H1 (cell line): ENCODE measurements at regions not wholly inside any gene's neighbourhood (a gene's known extent, or its start where the extent isn't known, plus 50 kb on each side); places are given as distances from the start of the nearest gene placed in this dataset.

Source experiments
- CTCF ChIA-PET: fragments of 300-600 bp; sonication (Branson Sonifier 250); formaldehyde crosslinking; loops from one replicate; lab custom pipeline; 2021; ENCODE audit not compliant: partially characterized antibody; lab: Charles Lee
- POLR2A ChIA-PET: fragments of 300-600 bp; sonication (Branson Sonifier 250); formaldehyde crosslinking; loops from one replicate; lab custom pipeline; 2021; ENCODE audit warnings: inconsistent platforms; ENCODE audit not compliant: partially characterized antibody; lab: Charles Lee
- DNase-seq, 2 experiments: peaks; one replicate each; pipeline versions ENCODE4 v3.0.0 to v3.0.0-alpha.2; 2010 to 2022; ENCODE audit warnings: low spot score in 2 of 2, low read depth in 1 of 2, mixed read lengths in 1 of 2
- FAIRE-seq: peaks from 2 replicates; lab custom pipeline; 2011; peaks lifted over from hg19 to GRCh38; lab: Jason Lieb, UNC
- H2AFZ ChIP-seq: 2 replicates; pipeline ENCODE4 v1.8.1; 2012; ENCODE audit warnings: low read length, inconsistent platforms
- H2AK5ac ChIP-seq: 2 replicates; pipeline ENCODE4 v1.6.1; 2013; ENCODE audit warnings: low read depth, low read length
- H2BK120ac ChIP-seq: replicated peaks from 2 replicates; pipeline ENCODE3; 2013; ENCODE audit warnings: low read depth, low read length, inconsistent platforms
- H2BK12ac ChIP-seq: 2 replicates; pipeline ENCODE4 v1.6.1; 2013; ENCODE audit warnings: low read depth, low read length
- H2BK15ac ChIP-seq: 2 replicates; pipeline ENCODE4 v1.6.1; 2013; ENCODE audit warnings: low read length
- H2BK20ac ChIP-seq: 2 replicates; pipeline ENCODE4 v1.6.1; 2013; ENCODE audit warnings: low read length
- H2BK5ac ChIP-seq: 2 replicates; pipeline ENCODE4 v1.6.1; 2013; ENCODE audit warnings: low read depth, low read length
- H3K14ac ChIP-seq: 2 replicates; pipeline ENCODE4 v1.6.1; 2013; ENCODE audit warnings: inconsistent platforms; ENCODE audit not compliant: insufficient read length
- H3K18ac ChIP-seq: 2 replicates; pipeline ENCODE4 v1.6.1; 2013; ENCODE audit warnings: low read length; ENCODE audit errors: extremely low read depth
- H3K23ac ChIP-seq: 2 replicates; pipeline ENCODE4 v1.6.1; 2013; ENCODE audit warnings: inconsistent platforms; ENCODE audit not compliant: insufficient read length
- H3K23me2 ChIP-seq: 2 replicates; pipeline ENCODE4 v1.6.1; 2013; ENCODE audit warnings: low read depth, low read length
- H3K27ac ChIP-seq: 2 replicates; pipeline ENCODE4 v1.6.1; 2011; ENCODE audit warnings: low read depth, low read length, inconsistent platforms
- H3K27me3 ChIP-seq, 4 experiments: replicated peaks in 1 of 4; 1 replicate in 1 of 4; 2 replicates in 3 of 4; pipeline versions ENCODE4 v1.6.1 to v1.8.1; 2011 to 2013; ENCODE audit warnings: low read length in 3 of 4, mild to moderate bottlenecking in 3 of 4, inconsistent platforms in 2 of 4, mixed read lengths in 2 of 4, moderate library complexity in 1 of 4; ENCODE audit not compliant: control insufficient read depth in 3 of 4, insufficient read depth in 3 of 4; ENCODE audit errors: extremely low read depth in 1 of 4
- H3K36me3 ChIP-seq, 4 experiments: 2 replicates each; pipeline versions ENCODE4 v1.6.1 to v1.8.1; 2011 to 2013; ENCODE audit warnings: mild to moderate bottlenecking in 4 of 4, low read length in 3 of 4, moderate library complexity in 2 of 4, control low read depth in 1 of 4, inconsistent platforms in 1 of 4; ENCODE audit not compliant: insufficient read depth in 4 of 4, control insufficient read depth in 2 of 4
- H3K4ac ChIP-seq: replicated peaks from 2 replicates; pipeline ENCODE3; 2013; ENCODE audit warnings: low read length, low read depth, mixed read lengths, inconsistent platforms; ENCODE audit not compliant: insufficient read length
- H3K4me1 ChIP-seq, 4 experiments: replicated peaks in 1 of 4; 1 replicate in 1 of 4; 2 replicates in 3 of 4; pipeline versions ENCODE4 v1.6.1 to v1.8.1; 2011 to 2013; ENCODE audit warnings: low read length in 3 of 4, inconsistent platforms in 2 of 4, mixed read lengths in 1 of 4; ENCODE audit not compliant: insufficient read depth in 4 of 4, control insufficient read depth in 3 of 4
- H3K4me2 ChIP-seq, 2 experiments: 2 replicates each; pipeline versions ENCODE4 v1.6.1 to v1.8.1; 2011 to 2013; ENCODE audit warnings: low read depth in 2 of 2, low read length in 2 of 2, control low read depth in 1 of 2, inconsistent platforms in 1 of 2, mild to moderate bottlenecking in 1 of 2; ENCODE audit not compliant: insufficient read depth in 1 of 2
- H3K4me3 ChIP-seq, 4 experiments: fragments of 200-600, 300-600 bp in 1 of 4; sonication (generic), shearing (Covaris generic), sonication (Bioruptor Twin) in 1 of 4; 2 replicates each; pipeline versions ENCODE4 v1.5.1 to v1.8.1; 2011 to 2016; ENCODE audit warnings: low read length in 4 of 4, low read depth in 3 of 4, control low read depth in 2 of 4, inconsistent platforms in 2 of 4, mild to moderate bottlenecking in 2 of 4, mixed read lengths in 1 of 4, moderate library complexity in 1 of 4; ENCODE audit not compliant: insufficient read depth in 2 of 4; ENCODE audit errors: extremely low read depth in 1 of 4
- H3K56ac ChIP-seq: replicated peaks from 2 replicates; pipeline ENCODE3; 2013; ENCODE audit warnings: low read depth, mild to moderate bottlenecking, mixed read lengths, low read length, inconsistent platforms; ENCODE audit not compliant: insufficient read length
- H3K79me1 ChIP-seq: 2 replicates; pipeline ENCODE4 v1.6.1; 2013; ENCODE audit warnings: low read depth, low read length, control low read depth
- H3K79me2 ChIP-seq, 2 experiments: 2 replicates each; pipeline versions ENCODE4 v1.6.1 to v1.8.1; 2012 to 2013; ENCODE audit warnings: low read length in 2 of 2, mild to moderate bottlenecking in 2 of 2, inconsistent platforms in 1 of 2; ENCODE audit not compliant: insufficient read depth in 2 of 2, control insufficient read depth in 1 of 2
- H3K9ac ChIP-seq, 4 experiments: replicated peaks in 1 of 4; 1 replicate in 1 of 4; 2 replicates in 3 of 4; pipeline versions ENCODE4 v1.6.1 to v1.8.1; 2011 to 2013; ENCODE audit warnings: low read depth in 3 of 4, low read length in 3 of 4, control low read depth in 2 of 4, mild to moderate bottlenecking in 2 of 4, moderate library complexity in 2 of 4, inconsistent platforms in 1 of 4; ENCODE audit errors: extremely low read depth in 1 of 4
- H3K9me3 ChIP-seq, 2 experiments: 2 replicates each; pipeline versions ENCODE4 v1.6.1 to v1.8.1; 2012 to 2013; ENCODE audit warnings: mild to moderate bottlenecking in 2 of 2, moderate library complexity in 2 of 2, control low read depth in 1 of 2, inconsistent platforms in 1 of 2, low read depth in 1 of 2, low read length in 1 of 2, mixed read lengths in 1 of 2; ENCODE audit not compliant: insufficient read depth in 2 of 2
- H4K20me1 ChIP-seq, 2 experiments: replicated peaks in 1 of 2; 2 replicates each; pipeline versions ENCODE3 to v1.8.1; 2011 to 2013; ENCODE audit warnings: inconsistent platforms in 2 of 2, low read length in 2 of 2, mild to moderate bottlenecking in 1 of 2; ENCODE audit not compliant: insufficient read depth in 2 of 2, control insufficient read depth in 1 of 2
- H4K5ac ChIP-seq: 2 replicates; pipeline ENCODE4 v1.6.1; 2013; ENCODE audit warnings: low read length, low read depth, mixed read lengths, inconsistent platforms; ENCODE audit not compliant: insufficient read length
- H4K8ac ChIP-seq: 2 replicates; pipeline ENCODE4 v1.8.0; 2013; ENCODE audit warnings: mild to moderate bottlenecking, moderate library complexity, low read length, inconsistent platforms; ENCODE audit not compliant: insufficient read depth; ENCODE audit errors: extremely low read depth
- H4K91ac ChIP-seq: replicated peaks from 2 replicates; pipeline ENCODE3; 2013; ENCODE audit warnings: low read length, mixed read lengths, inconsistent platforms; ENCODE audit not compliant: insufficient read length
- BRCA1 ChIP-seq: IDR thresholded peaks from 2 replicates; pipeline ENCODE4 v1.6.1; 2012; ENCODE audit warnings: low read depth, low read length, improper control_type of control experiment
- CBX5 ChIP-seq: fragments of 300-800, 300-1000 bp; sonication (generic); IDR thresholded peaks from 2 replicates; pipeline ENCODE4 v1.7.1; 2016; ENCODE audit warnings: antibody characterized with exemption, low read length, low read depth
- CHD2 ChIP-seq: IDR thresholded peaks from 2 replicates; pipeline ENCODE4 v1.6.1; 2012; ENCODE audit warnings: low read length, improper control_type of control experiment
- HDAC6 ChIP-seq: IDR thresholded peaks from one replicate; pipeline ENCODE4 v1.7.1; 2012; ENCODE audit warnings: low read depth, mild to moderate bottlenecking, inconsistent platforms, low read length, moderate library complexity
- MAFK ChIP-seq: IDR thresholded peaks from 2 replicates; pipeline ENCODE4 v1.6.1; 2012; ENCODE audit warnings: low read depth, mild to moderate bottlenecking, improper control_type of control experiment, low read length
- PHF8 ChIP-seq: fragments of 200-600 bp; sonication (generic); conservative IDR thresholded peaks from 2 replicates; pipeline ENCODE4 v1.7.1; 2012; ENCODE audit warnings: low read depth, mild to moderate bottlenecking, inconsistent platforms, low read length, moderate library complexity
- POLR2A ChIP-seq, 2 experiments: IDR thresholded peaks; 1 replicate in 1 of 2; 2 replicates in 1 of 2; pipeline ENCODE4 v1.6.1; 2011; ENCODE audit warnings: low read depth in 2 of 2, low read length in 2 of 2, mild to moderate bottlenecking in 2 of 2; ENCODE audit errors: control extremely low read depth in 1 of 2
- POU5F1 ChIP-seq: IDR thresholded peaks from 2 replicates; pipeline ENCODE4 v1.6.1; 2011; ENCODE audit warnings: low read depth, mild to moderate bottlenecking, low read length, moderate library complexity
- RAD21 ChIP-seq, 2 experiments: IDR thresholded peaks in 1 of 2; conservative IDR thresholded peaks in 1 of 2; 2 replicates each; pipeline ENCODE4 v1.6.1; 2011; ENCODE audit warnings: low read depth in 2 of 2, low read length in 2 of 2, improper control_type of control experiment in 1 of 2, inconsistent platforms in 1 of 2, mild to moderate bottlenecking in 1 of 2, moderate library complexity in 1 of 2
- RXRA ChIP-seq: IDR thresholded peaks from 2 replicates; pipeline ENCODE4 v1.6.1; 2011; ENCODE audit warnings: low read depth, mild to moderate bottlenecking, low read length, moderate library complexity; ENCODE audit not compliant: insufficient read depth
- TAF1 ChIP-seq: IDR thresholded peaks from 2 replicates; pipeline ENCODE4 v1.6.1; 2011; ENCODE audit warnings: mild to moderate bottlenecking, low read depth, low read length
- TEAD4 ChIP-seq: IDR thresholded peaks from 2 replicates; pipeline ENCODE4 v1.6.1; 2012; ENCODE audit warnings: low read depth, low read length, inconsistent platforms, mixed read lengths
- WGBS, 2 experiments: shearing (Covaris generic) in 1 of 2; methylation state at CpG; one replicate each; pipeline versions ENCODE4 v1.1.6 to v1.1.7; 2013 to 2015; ENCODE audit warnings: low lambda C conversion rate in 2 of 2, mixed read lengths in 2 of 2, inconsistent platforms in 1 of 2, low coverage in 1 of 2, missing lambda C conversion rate in 1 of 2; ENCODE audit not compliant: insufficient replicate concordance in 2 of 2, insufficient coverage in 1 of 2, insufficient read length in 1 of 2; ENCODE audit errors: extremely low coverage in 1 of 2, missing lambda C conversion rate in 1 of 2; 5-methylcytosine and 5-hydroxymethylcytosine counted together
- TF ChIP-seq, protein P1 (sequence below): IDR thresholded peaks from 2 replicates; pipeline ENCODE4 v1.6.1; 2012; ENCODE audit warnings: inconsistent platforms

DNA sequence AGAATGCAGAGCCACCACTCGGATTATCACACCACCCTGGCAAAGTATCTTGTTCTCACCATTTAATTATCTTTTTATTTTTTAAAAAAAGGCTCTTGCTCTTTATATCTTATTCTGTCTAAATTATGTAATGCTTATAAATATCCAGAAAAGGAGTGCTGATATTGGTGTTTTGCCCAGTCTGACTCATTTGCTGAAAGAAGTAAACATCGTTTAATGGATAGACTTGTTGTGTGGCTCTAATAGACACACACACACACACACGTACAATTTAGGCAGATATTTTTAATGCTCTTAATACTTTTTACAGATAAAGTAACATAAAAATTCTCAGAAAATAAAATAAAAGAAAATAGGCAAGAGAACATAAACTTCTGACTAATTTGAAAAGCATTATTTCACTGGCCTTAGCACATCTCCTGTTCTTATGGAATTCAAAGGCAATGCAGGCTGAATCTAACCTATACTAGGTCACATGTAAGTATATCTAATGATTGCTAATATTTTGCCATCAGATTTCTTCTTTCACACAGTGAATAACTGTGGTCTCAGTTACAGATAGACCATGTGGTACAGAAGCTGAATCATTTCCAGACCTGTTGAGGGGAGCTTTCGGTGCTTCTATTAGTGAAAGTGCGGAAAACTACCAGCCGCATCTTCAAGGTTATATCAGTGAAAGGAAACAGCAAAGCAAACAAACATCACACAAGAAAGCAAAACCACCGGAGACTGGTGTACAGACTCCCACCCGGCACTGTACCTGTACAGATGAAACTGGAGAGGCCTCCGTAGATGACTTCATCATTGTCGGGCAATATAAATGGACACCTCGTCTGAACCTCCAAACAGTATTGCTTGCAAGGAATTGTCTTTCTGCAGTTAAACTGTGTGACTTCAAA, 642.1 kb upstream of the ARGLU1 start:
- no peak overlapping the region for H4K5ac ChIP-seq
- H3K4me1 ChIP-seq, result peaks cover 0 to 2% (median 0%) of the 10 kb centered on the region in 4 experiments; a peak in 1 of 7 replicates
- no peak overlapping the region for H2AFZ ChIP-seq
- H4K91ac ChIP-seq, result no peak overlapping the region
- no peaks in the 10 kb centered on the region for H3K79me2 ChIP-seq
- no peaks in the 10 kb centered on the region for H3K9me3 ChIP-seq
- FAIRE-seq (no peak), DNase-seq (no peak)
- no peak overlapping the region for H2BK5ac ChIP-seq
- CTCF ChIA-PET, result interaction anchor here (0.6 to 3.4 kb wide), 14 partner anchors 15 to 509 kb away, joined by 3 to 12 read pairs (median 4); no protein-coding TSS in a partner anchor
- H3K14ac ChIP-seq, result no peak overlapping the region
- H2BK120ac ChIP-seq, result no peak overlapping the region
- 91% methylated on average over 11 of the region's 11 CpGs; no CpG with 5 or more reads in 1 of the 2 experiments for WGBS, 2 experiments
- H4K8ac ChIP-seq, result no peak overlapping the region
- no peaks in the 10 kb centered on the region for H3K27me3 ChIP-seq
- H2BK20ac ChIP-seq, result no peak overlapping the region
- no peaks in the 10 kb centered on the region for H3K36me3 ChIP-seq
- H3K23me2 ChIP-seq, result no peaks in the 10 kb centered on the region
- H3K56ac ChIP-seq, result no peak overlapping the region
- POLR2A ChIA-PET, result no interaction called here
- H3K4ac ChIP-seq, result no peak overlapping the region
- no peaks in the 10 kb centered on the region for H4K20me1 ChIP-seq
- H2BK12ac ChIP-seq, result no peak overlapping the region
- no peak overlapping the region for H3K4me2 ChIP-seq
- no peak overlapping the region for H3K27ac ChIP-seq
- H3K79me1 ChIP-seq, result no peaks in the 10 kb centered on the region
- no peak overlapping the region for H2BK15ac ChIP-seq
- H3K23ac ChIP-seq, result no peak overlapping the region
- H2AK5ac ChIP-seq, result no peak overlapping the region
- no peak overlapping the region for H3K9ac ChIP-seq
- H3K4me3 ChIP-seq, result no peak overlapping the region
- H3K18ac ChIP-seq, result no peak overlapping the region
- TF ChIP-seq POU5F1 (no peak), CBX5 (no peak), RAD21 (IDR thresholded peaks at IDR 0.05 in 1 of 2, conservative IDR thresholded peaks at IDR 0.05 in 1 of 2; ENCODE audit: low read depth in 2 of 2, low read length in 2 of 2) (no peak), MAFK (no peak), PHF8 (no peak), BRCA1 (no peak), CHD2 (no peak), TEAD4 (no peak), POLR2A (IDR thresholded peaks at IDR 0.05; ENCODE audit: control extremely low read depth in 1 of 2, low read depth in 2 of 2, low read length in 2 of 2) (no peak), RXRA (no peak), HDAC6 (no peak), TAF1 (no peak)
- TF ChIP-seq, protein P1, sequence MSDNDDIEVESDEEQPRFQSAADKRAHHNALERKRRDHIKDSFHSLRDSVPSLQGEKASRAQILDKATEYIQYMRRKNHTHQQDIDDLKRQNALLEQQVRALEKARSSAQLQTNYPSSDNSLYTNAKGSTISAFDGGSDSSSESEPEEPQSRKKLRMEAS, result no peak
